Neural cell (in vitro differentiated cells): ENCODE measurements at regions not wholly inside any gene's neighbourhood (a gene's known extent, or its start where the extent isn't known, plus 50 kb on each side); places are given as distances from the start of the nearest gene placed in this dataset.

Source experiments
- CTCF ChIP-seq: fragments of 450-650 bp; IDR thresholded peaks from 2 replicates; pipeline ENCODE4 v1.5.1; 2014; ENCODE audit warnings: antibody characterized with exemption, mild to moderate bottlenecking, moderate library complexity; ENCODE audit not compliant: poor library complexity, severe bottlenecking
- EP300 ChIP-seq: fragments of 450-650 bp; conservative IDR thresholded peaks from 2 replicates; pipeline ENCODE4 v1.6.1; 2014; ENCODE audit warnings: antibody characterized with exemption, mild to moderate bottlenecking, moderate library complexity; ENCODE audit not compliant: poor library complexity, severe bottlenecking
- EZH2 ChIP-seq: fragments of 200-600, 300-800 bp; shearing (Covaris generic), sonication (generic); IDR thresholded peaks from 2 replicates; pipeline ENCODE4 v1.6.1; 2014; ENCODE audit warnings: antibody characterized with exemption, low read length, borderline replicate concordance, mild to moderate bottlenecking; ENCODE audit not compliant: insufficient read depth, poor library complexity, severe bottlenecking
- POLR2AphosphoS5 ChIP-seq: IDR thresholded peaks from 2 replicates; pipeline ENCODE4 v1.6.1; 2012
- RAD21 ChIP-seq: fragments of 450-650 bp; conservative IDR thresholded peaks from 2 replicates; pipeline ENCODE4 v1.6.1; 2014; ENCODE audit warnings: antibody characterized with exemption, mild to moderate bottlenecking, moderate library complexity
- REST ChIP-seq: IDR thresholded peaks from 2 replicates; pipeline ENCODE4 v1.6.1; 2012; ENCODE audit warnings: borderline replicate concordance
- SMC3 ChIP-seq: fragments of 450-650 bp; conservative IDR thresholded peaks from 2 replicates; pipeline ENCODE4 v1.6.1; 2014; ENCODE audit warnings: antibody characterized with exemption, mild to moderate bottlenecking, moderate library complexity; ENCODE audit not compliant: poor library complexity

GRCh38 chr9:95733741-95734666 lies 141.5 kb upstream of the ERCC6L2 start:
- TF ChIP-seq SMC3 (peak; percentile 9), POLR2AphosphoS5 (peak; percentile 6), REST (peak; percentile 86), EP300 (peak; percentile 62), CTCF (no peak), EZH2 (no peak), RAD21 (peak; percentile 25)
